Suprapubic skin (tissue), 4 donors: ENCODE measurements at regions not wholly inside any gene's neighbourhood (a gene's known extent, or its start where the extent isn't known, plus 50 kb on each side); places are given as distances from the start of the nearest gene placed in this dataset.

Experiments
- POLR2A ChIP-seq, 2 donors: fragments of 450-650 bp; IDR thresholded peaks; one replicate each; pipeline ENCODE4 v1.6.1; 2017; ENCODE audit warnings: antibody characterized with exemption in 2 of 2, mild to moderate bottlenecking in 2 of 2, moderate library complexity in 2 of 2
- POLR2AphosphoS5 ChIP-seq, 3 donors: sonication (generic); formaldehyde crosslinking; IDR thresholded peaks; one replicate each; pipeline ENCODE4 v1.6.1; 2017; ENCODE audit warnings: antibody characterized with exemption in 3 of 3

GRCh38 chr15:91780387-91780786 is 73.1 kb upstream of the SLCO3A1 start:
- no peak for TF ChIP-seq POLR2AphosphoS5 (IDR thresholded peaks at IDR 0.05)
- TF ChIP-seq POLR2A (IDR thresholded peaks at IDR 0.05) = no peak
